ENCODE measurements at regions not wholly inside any gene's neighbourhood (a gene's known extent, or its start where the extent isn't known, plus 50 kb on each side); places are given as distances from the start of the nearest gene placed in this dataset.

DNA sequence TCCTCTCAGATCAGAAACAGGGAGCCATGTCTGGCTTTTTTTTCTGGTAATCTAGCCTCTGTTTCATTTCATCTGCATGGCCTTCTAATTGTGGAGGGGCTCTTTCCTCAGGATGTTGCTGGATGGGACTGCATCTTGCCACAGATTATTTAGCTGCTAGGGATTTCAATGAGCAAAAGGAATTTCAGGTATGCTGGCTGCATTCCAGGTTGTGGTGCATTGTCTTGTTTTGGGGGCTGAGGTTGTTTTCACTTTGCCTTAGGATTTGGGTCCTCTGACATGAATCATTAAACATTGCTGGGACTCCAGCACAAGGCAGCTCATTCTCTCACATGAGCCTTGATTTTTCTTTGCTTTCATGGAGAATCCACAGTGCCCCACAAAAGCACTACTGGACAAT, 789.3 kb upstream of the TSPY4 start:
- Histone ChIP-seq H3K9me3 (no peaks in the 10 kb centered on the region), H3K4me1 (no peaks in the 10 kb centered on the region), H3K27me3 (no peaks in the 10 kb centered on the region), H3K36me3 (no peaks in the 10 kb centered on the region), H3K27ac (no peak overlapping the region), H3K4me3 (no peak overlapping the region)
- DNase-seq (no peak), ATAC-seq (no peak)
- in situ Hi-C loops (cut with MboI; ENCODE audit: low sequenced_read_pairs in 4 of 4) = no loop called here
- TF ChIP-seq, protein P1, sequence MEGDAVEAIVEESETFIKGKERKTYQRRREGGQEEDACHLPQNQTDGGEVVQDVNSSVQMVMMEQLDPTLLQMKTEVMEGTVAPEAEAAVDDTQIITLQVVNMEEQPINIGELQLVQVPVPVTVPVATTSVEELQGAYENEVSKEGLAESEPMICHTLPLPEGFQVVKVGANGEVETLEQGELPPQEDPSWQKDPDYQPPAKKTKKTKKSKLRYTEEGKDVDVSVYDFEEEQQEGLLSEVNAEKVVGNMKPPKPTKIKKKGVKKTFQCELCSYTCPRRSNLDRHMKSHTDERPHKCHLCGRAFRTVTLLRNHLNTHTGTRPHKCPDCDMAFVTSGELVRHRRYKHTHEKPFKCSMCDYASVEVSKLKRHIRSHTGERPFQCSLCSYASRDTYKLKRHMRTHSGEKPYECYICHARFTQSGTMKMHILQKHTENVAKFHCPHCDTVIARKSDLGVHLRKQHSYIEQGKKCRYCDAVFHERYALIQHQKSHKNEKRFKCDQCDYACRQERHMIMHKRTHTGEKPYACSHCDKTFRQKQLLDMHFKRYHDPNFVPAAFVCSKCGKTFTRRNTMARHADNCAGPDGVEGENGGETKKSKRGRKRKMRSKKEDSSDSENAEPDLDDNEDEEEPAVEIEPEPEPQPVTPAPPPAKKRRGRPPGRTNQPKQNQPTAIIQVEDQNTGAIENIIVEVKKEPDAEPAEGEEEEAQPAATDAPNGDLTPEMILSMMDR (IDR thresholded peaks at IDR 0.05 in 4 of 5, conservative IDR thresholded peaks at IDR 0.05 in 1 of 5) = no peak
- TF ChIP-seq POLR2A (IDR thresholded peaks at IDR 0.05) = no peak
- intact Hi-C loops (cut with DNase I; ENCODE audit: low total_unique reads) = no loop called here

DNA sequence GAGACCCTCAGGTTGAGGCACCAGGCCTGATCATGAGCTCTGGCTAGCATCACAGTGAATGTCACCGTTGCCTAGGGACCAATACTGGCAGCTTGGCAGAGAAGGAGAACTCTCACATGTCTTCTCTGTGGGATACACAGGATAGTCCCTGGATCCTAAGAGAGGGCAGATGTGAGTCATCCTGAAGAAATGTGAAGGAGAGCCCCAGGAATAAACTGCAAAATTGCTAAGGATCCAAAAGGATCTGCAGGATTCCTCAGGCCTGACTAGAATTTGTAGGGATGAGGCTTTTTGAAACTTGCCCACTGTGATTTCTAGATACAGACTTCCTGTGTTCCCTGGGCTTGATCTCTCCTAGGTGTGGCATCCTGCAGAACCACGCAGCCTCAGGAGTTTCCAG, 785.9 kb upstream of the TSPY4 start:
- peak in 1 of 2 donors; percentile 32 for ATAC-seq
- peak in 1 of 2 donors; percentile 11 for DNase-seq
- Histone ChIP-seq H3K4me1 (no peaks in the 10 kb centered on the region), H3K9me3 (no peaks in the 10 kb centered on the region), H3K27me3 (no peaks in the 10 kb centered on the region), H3K36me3 (no peaks in the 10 kb centered on the region), H3K27ac (no peak overlapping the region), H3K4me3 (no peak overlapping the region)
- TF ChIP-seq, protein P1 (IDR thresholded peaks at IDR 0.05 in 4 of 5, conservative IDR thresholded peaks at IDR 0.05 in 1 of 5) = no peak
- no peak for TF ChIP-seq POLR2A (IDR thresholded peaks at IDR 0.05)
- intact Hi-C loops (cut with DNase I; ENCODE audit: low total_unique reads) (no loop called here), in situ Hi-C loops (cut with MboI; ENCODE audit: low sequenced_read_pairs in 4 of 4) (loop anchor here in 1 of 4 donors (25.0 kb wide), 1 partner anchor 89 kb away; no protein-coding TSS in a partner anchor)

DNA sequence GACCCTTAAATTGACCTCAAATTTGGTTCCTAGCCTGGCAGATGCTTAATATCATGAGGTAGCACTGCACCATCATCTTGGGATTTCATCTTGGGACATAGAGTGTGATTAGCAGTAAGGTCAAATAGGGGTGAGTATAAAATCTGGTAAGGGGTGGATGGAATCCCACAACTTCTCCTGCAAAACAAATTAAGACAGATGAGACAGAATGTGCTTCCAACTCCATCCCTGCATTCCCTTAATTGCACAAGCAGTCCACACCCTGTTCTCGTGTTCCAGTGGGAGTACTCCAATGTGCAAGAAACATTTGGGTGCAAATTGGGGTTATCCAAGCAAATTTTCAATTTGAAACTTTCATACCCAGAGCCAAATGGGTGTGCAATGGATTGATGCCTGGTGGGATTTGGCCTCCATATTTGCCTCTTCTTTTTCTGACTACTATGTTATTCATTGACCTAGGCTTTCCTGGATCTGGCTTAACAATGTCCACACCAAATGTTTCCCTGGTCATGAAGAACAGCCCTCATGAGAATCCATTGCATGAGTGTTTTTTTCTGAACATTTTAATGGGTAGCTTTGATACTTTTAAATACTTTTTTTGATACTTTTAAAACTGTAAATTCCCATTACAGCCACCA, 785.0 kb upstream of the TSPY4 start:
- H3K27me3 ChIP-seq = no peaks in the 10 kb centered on the region
- H3K4me3 ChIP-seq = no peak overlapping the region
- DNase-seq (peak; percentile 14 to 59), ATAC-seq (peak; percentile 70 to 81)
- intact Hi-C loops (cut with DNase I; ENCODE audit: low total_unique reads) (no loop called here), in situ Hi-C loops (cut with MboI; ENCODE audit: low sequenced_read_pairs in 4 of 4) (loop anchor here in 1 of 4 donors (25.0 kb wide), 1 partner anchor 90 kb away; no protein-coding TSS in a partner anchor)
- H3K27ac ChIP-seq = peak overlapping the region in 2 of 4 donors; percentile 41 to 42
- H3K36me3 ChIP-seq = no peaks in the 10 kb centered on the region
- no peaks in the 10 kb centered on the region for H3K4me1 ChIP-seq
- H3K9me3 ChIP-seq = no peaks in the 10 kb centered on the region
- TF ChIP-seq, protein P1 (IDR thresholded peaks at IDR 0.05 in 4 of 5, conservative IDR thresholded peaks at IDR 0.05 in 1 of 5) = no peak
- no peak for TF ChIP-seq POLR2A (IDR thresholded peaks at IDR 0.05)

DNA sequence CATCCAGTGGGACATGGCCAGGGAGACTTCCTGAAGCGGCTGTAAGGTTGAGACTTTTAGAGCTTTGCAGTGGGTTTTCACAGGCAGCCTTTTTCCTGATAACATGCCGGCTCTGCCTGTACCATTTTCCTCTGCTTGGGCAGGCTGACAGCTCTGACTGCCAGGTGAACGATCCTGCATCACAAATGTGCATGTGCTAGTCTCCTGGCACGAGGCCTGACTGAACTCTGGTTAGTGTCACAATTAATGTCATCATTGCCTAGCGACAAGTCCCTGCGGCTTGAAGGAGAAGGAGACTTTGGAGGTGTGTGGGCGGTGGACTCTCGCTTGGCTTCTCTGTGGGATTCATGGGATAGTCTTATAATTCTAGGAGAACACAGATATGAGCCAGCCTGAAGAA, 783.6 kb upstream of the TSPY4 start:
- Histone ChIP-seq H3K4me3 (no peak overlapping the region), H3K9me3 (no peaks in the 10 kb centered on the region), H3K36me3 (no peaks in the 10 kb centered on the region), H3K4me1 (no peaks in the 10 kb centered on the region), H3K27ac (peak overlapping the region in 1 of 4 donors; percentile 41), H3K27me3 (no peaks in the 10 kb centered on the region)
- intact Hi-C loops (cut with DNase I; ENCODE audit: low total_unique reads) = no loop called here
- peak in 1 of 2 donors; percentile 23 for DNase-seq
- TF ChIP-seq POLR2A (IDR thresholded peaks at IDR 0.05) = no peak
- TF ChIP-seq, protein P1 (IDR thresholded peaks at IDR 0.05 in 4 of 5, conservative IDR thresholded peaks at IDR 0.05 in 1 of 5) = no peak
- ATAC-seq = no peak
- in situ Hi-C loops (cut with MboI; ENCODE audit: low sequenced_read_pairs in 4 of 4) = loop anchor here in 1 of 4 donors (25.0 kb wide), 1 partner anchor 91 kb away; no protein-coding TSS in a partner anchor

Data from gastrocnemius medialis (tissue), 4 donors.